ENCODE measurements at regions not wholly inside any gene's neighbourhood (a gene's known extent, or its start where the extent isn't known, plus 50 kb on each side); places are given as distances from the start of the nearest gene placed in this dataset.

- ATAC-seq (ENCODE audit: low FRiP score in 2 of 2) (no peak), DNase-seq (no peak)
- TF ChIP-seq CTCF (IDR thresholded peaks at IDR 0.05): no peak
- no peak overlapping the region for H3K4me3 ChIP-seq
- H3K27ac ChIP-seq: no peak overlapping the region
- H3K27me3 ChIP-seq: no peaks in the 10 kb centered on the region
- no peaks in the 10 kb centered on the region for H3K9me3 ChIP-seq
- no peaks in the 10 kb centered on the region for H3K4me1 ChIP-seq
- no peaks in the 10 kb centered on the region for H3K36me3 ChIP-seq
- WGBS, 2 donors: 56 to 84% methylated on average over 2 of the region's 2 CpGs
Measured at GRCh38 chr7:125099519-125099918, 169.9 kb upstream of the POT1 start.

- ATAC-seq (ENCODE audit: low FRiP score in 2 of 2) (no peak), DNase-seq (no peak)
- no peaks in the 10 kb centered on the region for H3K36me3 ChIP-seq
- H3K4me1 ChIP-seq: no peaks in the 10 kb centered on the region
- no peak for TF ChIP-seq POLR2A (IDR thresholded peaks at IDR 0.05)
- TF ChIP-seq POLR2AphosphoS5 (IDR thresholded peaks at IDR 0.05): no peak
- TF ChIP-seq EP300 (IDR thresholded peaks at IDR 0.05): no peak
- TF ChIP-seq CTCF (IDR thresholded peaks at IDR 0.05): no peak
- no peak overlapping the region for H3K4me3 ChIP-seq
- no peaks in the 10 kb centered on the region for H3K27me3 ChIP-seq
- WGBS, 2 donors: 92 to 96% methylated on average over 1 of the region's 1 CpG
- H3K9me3 ChIP-seq: no peaks in the 10 kb centered on the region
- no peak overlapping the region for H3K27ac ChIP-seq
Measured at GRCh38 chr7:125098377-125098970, 168.8 kb upstream of the POT1 start.

GRCh38 chr7:125090596-125090995 is 161.0 kb upstream of the POT1 start:
- Histone ChIP-seq H3K27ac (no peak overlapping the region), H3K9me3 (no peaks in the 10 kb centered on the region), H3K27me3 (no peaks in the 10 kb centered on the region), H3K4me1 (no peaks in the 10 kb centered on the region), H3K36me3 (no peaks in the 10 kb centered on the region), H3K4me3 (no peak overlapping the region)
- WGBS, 2 donors: 82 to 84% methylated on average over 3 of the region's 3 CpGs
- ATAC-seq (ENCODE audit: low FRiP score in 2 of 2): no peak
- no peak for DNase-seq
- TF ChIP-seq POLR2A (IDR thresholded peaks at IDR 0.05): no peak
- no peak for TF ChIP-seq POLR2AphosphoS5 (IDR thresholded peaks at IDR 0.05)
- no peak for TF ChIP-seq CTCF (IDR thresholded peaks at IDR 0.05)
- TF ChIP-seq EP300 (IDR thresholded peaks at IDR 0.05): no peak

DNA sequence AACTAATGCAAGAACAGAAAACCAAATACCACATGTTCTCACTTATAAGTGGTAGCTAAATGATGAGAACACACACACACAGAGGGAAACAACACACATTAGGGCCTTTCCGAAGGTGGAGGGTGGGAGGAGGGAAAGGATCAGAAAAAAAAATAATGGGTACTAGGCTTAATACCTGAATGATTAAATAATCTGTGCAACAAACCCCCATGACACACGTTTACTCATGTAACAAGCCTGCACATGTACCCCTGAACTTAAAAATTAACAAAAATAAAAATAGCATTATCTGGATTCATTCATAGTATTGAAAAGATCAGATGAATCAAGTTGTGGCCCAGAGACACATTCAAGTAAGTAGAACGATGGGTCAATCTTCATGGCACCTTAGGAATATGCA is 159.5 kb upstream of the POT1 start:
- no peaks in the 10 kb centered on the region for H3K27me3 ChIP-seq
- TF ChIP-seq POLR2AphosphoS5 (IDR thresholded peaks at IDR 0.05): no peak
- no peak for TF ChIP-seq POLR2A (IDR thresholded peaks at IDR 0.05)
- TF ChIP-seq CTCF (IDR thresholded peaks at IDR 0.05): no peak
- no peak for TF ChIP-seq EP300 (IDR thresholded peaks at IDR 0.05)
- 82 to 83% methylated on average over 3 of the region's 3 CpGs for WGBS, 2 donors
- H3K4me1 ChIP-seq: no peaks in the 10 kb centered on the region
- no peaks in the 10 kb centered on the region for H3K36me3 ChIP-seq
- no peak for ATAC-seq (ENCODE audit: low FRiP score in 2 of 2)
- H3K4me3 ChIP-seq: no peak overlapping the region
- H3K9me3 ChIP-seq: no peaks in the 10 kb centered on the region
- no peak overlapping the region for H3K27ac ChIP-seq
- DNase-seq: no peak

DNA sequence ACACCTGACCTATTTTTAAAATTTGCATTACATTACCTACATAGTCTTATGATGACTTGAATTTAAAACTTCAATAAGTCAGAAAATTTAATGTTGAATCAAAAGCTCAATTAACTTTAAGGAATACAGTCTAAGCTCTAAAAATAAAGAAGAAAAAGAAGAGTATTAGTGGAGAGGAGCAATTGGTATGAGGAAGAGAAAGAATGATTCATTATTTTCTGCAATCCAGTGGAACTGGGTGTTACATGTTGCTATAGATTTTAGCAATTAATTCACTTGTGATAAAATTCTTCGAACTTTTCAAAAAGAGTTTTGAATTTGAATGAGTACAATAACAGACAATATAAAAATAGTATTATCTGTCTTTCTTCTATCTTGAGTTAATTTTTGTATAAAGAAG is 158.9 kb upstream of the POT1 start:
- WGBS, 2 donors: 95 to 96% methylated on average over 1 of the region's 1 CpG
- TF ChIP-seq CTCF (IDR thresholded peaks at IDR 0.05) (no peak), EP300 (IDR thresholded peaks at IDR 0.05) (no peak), POLR2A (IDR thresholded peaks at IDR 0.05) (no peak), POLR2AphosphoS5 (IDR thresholded peaks at IDR 0.05) (no peak)
- H3K27ac ChIP-seq: no peak overlapping the region
- no peak overlapping the region for H3K4me3 ChIP-seq
- no peaks in the 10 kb centered on the region for H3K9me3 ChIP-seq
- DNase-seq: no peak
- no peak for ATAC-seq (ENCODE audit: low FRiP score in 2 of 2)
- H3K4me1 ChIP-seq: no peaks in the 10 kb centered on the region
- H3K36me3 ChIP-seq: no peaks in the 10 kb centered on the region
- H3K27me3 ChIP-seq: no peaks in the 10 kb centered on the region
